ENCODE measurements at regions not wholly inside any gene's neighbourhood (a gene's known extent, or its start where the extent isn't known, plus 50 kb on each side); places are given as distances from the start of the nearest gene placed in this dataset.

GRCh38 chr3:94978084-94978483 is 915.2 kb downstream of the NSUN3 start (continued):
- TF ChIP-seq, protein P1, sequence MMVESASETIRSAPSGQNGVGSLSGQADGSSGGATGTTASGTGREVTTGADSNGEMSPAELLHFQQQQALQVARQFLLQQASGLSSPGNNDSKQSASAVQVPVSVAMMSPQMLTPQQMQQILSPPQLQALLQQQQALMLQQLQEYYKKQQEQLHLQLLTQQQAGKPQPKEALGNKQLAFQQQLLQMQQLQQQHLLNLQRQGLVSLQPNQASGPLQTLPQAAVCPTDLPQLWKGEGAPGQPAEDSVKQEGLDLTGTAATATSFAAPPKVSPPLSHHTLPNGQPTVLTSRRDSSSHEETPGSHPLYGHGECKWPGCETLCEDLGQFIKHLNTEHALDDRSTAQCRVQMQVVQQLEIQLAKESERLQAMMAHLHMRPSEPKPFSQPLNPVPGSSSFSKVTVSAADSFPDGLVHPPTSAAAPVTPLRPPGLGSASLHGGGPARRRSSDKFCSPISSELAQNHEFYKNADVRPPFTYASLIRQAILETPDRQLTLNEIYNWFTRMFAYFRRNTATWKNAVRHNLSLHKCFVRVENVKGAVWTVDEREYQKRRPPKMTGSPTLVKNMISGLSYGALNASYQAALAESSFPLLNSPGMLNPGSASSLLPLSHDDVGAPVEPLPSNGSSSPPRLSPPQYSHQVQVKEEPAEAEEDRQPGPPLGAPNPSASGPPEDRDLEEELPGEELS (CRISPR knock-in tag; IDR thresholded peaks at IDR 0.05; ENCODE audit: borderline replicate concordance): no peak
- TF ChIP-seq HMG20A (CRISPR knock-in tag; conservative IDR thresholded peaks at IDR 0.05): no peak

DNA sequence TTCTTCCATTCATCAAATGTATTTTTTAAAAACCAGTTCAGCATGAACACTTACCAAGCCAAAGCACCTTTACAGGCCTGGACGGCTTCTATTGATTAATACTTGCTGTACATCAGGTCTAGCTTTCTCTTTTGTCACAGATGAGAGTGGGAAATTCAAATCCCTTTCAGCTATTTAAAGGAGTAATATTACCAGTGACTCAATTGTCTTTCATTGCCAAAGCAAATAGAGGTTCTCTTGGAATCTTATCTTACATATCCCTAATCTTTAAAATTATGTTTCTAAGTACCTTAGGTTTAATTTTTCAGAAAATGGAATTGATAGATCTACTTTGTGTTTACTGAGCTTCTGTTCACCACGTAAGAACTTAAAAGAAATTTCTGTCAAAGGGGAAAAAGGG is 922.9 kb downstream of the NSUN3 start:
- no peak for ATAC-seq
- Histone ChIP-seq H3K9me3 (replicated peaks; ENCODE audit: control insufficient read depth, insufficient read depth, low read depth, low read length) (no peaks in the 10 kb centered on the region), H3K4me3 (no peak overlapping the region), H2AFZ (ENCODE audit: low read depth, low read length) (no peak overlapping the region), H3K27me3 (ENCODE audit: control insufficient read depth in 2 of 2, insufficient read depth in 2 of 2, low read length in 2 of 2) (no peaks in the 10 kb centered on the region), H3K36me3 (ENCODE audit: control insufficient read depth, insufficient read depth, low read length) (no peaks in the 10 kb centered on the region), H3K4me2 (ENCODE audit: insufficient read depth, low read length) (no peak overlapping the region), H4K20me1 (replicated peaks; ENCODE audit: control insufficient read depth, insufficient read depth, low read length) (no peaks in the 10 kb centered on the region), H3K4me1 (replicated peaks in 1 of 2; ENCODE audit: control insufficient read depth in 2 of 2, insufficient read depth in 2 of 2, low read length in 2 of 2) (no peaks in the 10 kb centered on the region), H3K9me1 (ENCODE audit: control insufficient read depth, insufficient read depth, low read length) (no peaks in the 10 kb centered on the region), H3K9ac (ENCODE audit: insufficient read depth in 1 of 2, low read depth in 2 of 2, low read length in 2 of 2) (no peak overlapping the region), H3K79me2 (ENCODE audit: control insufficient read depth, insufficient read depth, low read length) (no peaks in the 10 kb centered on the region), H3K27ac (ENCODE audit: extremely low read depth, low read depth, low read length) (no peak overlapping the region)
- in situ Hi-C loops (cut with MboI): no loop called here
- no peak for FAIRE-seq
- POLR2A ChIA-PET: no interaction called here
- intact Hi-C loops (cut with micrococcal nuclease): no loop called here
- 33% methylated on average over 2 of the region's 2 CpGs for WGBS (ENCODE audit: insufficient coverage, low coverage, missing lambda C conversion rate)
- DNase-seq (ENCODE audit: extremely low read depth in 1 of 4, low spot score in 3 of 4): no peak
- BruUV-seq (replicated peaks): no TSS peak
- CTCF ChIA-PET (ENCODE audit: low intra/inter-chr PET ratio): no interaction called here
- TF ChIP-seq REST (IDR thresholded peaks at IDR 0.05; ENCODE audit: borderline replicate concordance) (no peak), REST (CRISPR knock-in tag; IDR thresholded peaks at IDR 0.05; ENCODE audit: low read depth) (no peak), SAFB (IDR thresholded peaks at IDR 0.05; ENCODE audit: borderline replicate concordance, low read depth, low read length) (no peak), ADNP (tag; IDR thresholded peaks at IDR 0.05) (no peak), ZBTB26 (CRISPR knock-in tag; IDR thresholded peaks at IDR 0.05) (no peak), PPARD (CRISPR knock-in tag; IDR thresholded peaks at IDR 0.05) (no peak), ZC3H11A (IDR thresholded peaks at IDR 0.05; ENCODE audit: low read depth, low read length) (no peak), BCL6 (CRISPR knock-in tag; IDR thresholded peaks at IDR 0.05) (no peak), RAD51 (IDR thresholded peaks at IDR 0.05; ENCODE audit: borderline replicate concordance, low read depth) (no peak)

Data from K562 (cell line).